Loucy (cell line): ENCODE measurements at regions not wholly inside any gene's neighbourhood (a gene's known extent, or its start where the extent isn't known, plus 50 kb on each side); places are given as distances from the start of the nearest gene placed in this dataset.

Source experiments
- EZH2phosphoT487 ChIP-seq: fragments of 200-600 bp; IDR thresholded peaks from 2 replicates; pipeline ENCODE4 v1.6.1; 2018; ENCODE audit warnings: antibody characterized with exemption, mild to moderate bottlenecking, moderate library complexity, borderline replicate concordance
- TF ChIP-seq, protein P1 (sequence below): fragments of 200-600 bp; sonication (generic); conservative IDR thresholded peaks from 2 replicates; pipeline ENCODE4 v1.5.1; 2014; ENCODE audit warnings: mild to moderate bottlenecking, antibody characterized with exemption, low read length

DNA sequence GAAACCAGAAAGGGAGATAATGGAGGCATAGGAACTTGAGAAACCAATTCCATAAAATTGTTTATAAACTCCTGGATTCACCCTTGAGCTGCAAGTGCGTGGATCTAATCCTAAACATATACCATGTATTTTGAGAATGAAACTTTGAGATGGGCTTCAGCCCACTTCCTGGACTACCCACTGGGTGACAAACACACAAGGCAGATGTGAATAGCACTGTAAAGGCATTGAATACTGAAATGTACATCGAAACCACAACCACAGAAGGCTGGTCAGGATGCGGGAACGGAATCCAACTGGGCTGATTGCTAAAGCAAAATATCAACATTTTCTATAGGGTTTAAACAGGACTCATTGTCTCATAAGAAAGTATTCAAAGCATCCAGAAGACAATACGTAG lies 228.5 kb upstream of the ZEB2 start:
- TF ChIP-seq, protein P1, sequence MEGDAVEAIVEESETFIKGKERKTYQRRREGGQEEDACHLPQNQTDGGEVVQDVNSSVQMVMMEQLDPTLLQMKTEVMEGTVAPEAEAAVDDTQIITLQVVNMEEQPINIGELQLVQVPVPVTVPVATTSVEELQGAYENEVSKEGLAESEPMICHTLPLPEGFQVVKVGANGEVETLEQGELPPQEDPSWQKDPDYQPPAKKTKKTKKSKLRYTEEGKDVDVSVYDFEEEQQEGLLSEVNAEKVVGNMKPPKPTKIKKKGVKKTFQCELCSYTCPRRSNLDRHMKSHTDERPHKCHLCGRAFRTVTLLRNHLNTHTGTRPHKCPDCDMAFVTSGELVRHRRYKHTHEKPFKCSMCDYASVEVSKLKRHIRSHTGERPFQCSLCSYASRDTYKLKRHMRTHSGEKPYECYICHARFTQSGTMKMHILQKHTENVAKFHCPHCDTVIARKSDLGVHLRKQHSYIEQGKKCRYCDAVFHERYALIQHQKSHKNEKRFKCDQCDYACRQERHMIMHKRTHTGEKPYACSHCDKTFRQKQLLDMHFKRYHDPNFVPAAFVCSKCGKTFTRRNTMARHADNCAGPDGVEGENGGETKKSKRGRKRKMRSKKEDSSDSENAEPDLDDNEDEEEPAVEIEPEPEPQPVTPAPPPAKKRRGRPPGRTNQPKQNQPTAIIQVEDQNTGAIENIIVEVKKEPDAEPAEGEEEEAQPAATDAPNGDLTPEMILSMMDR: no peak
- TF ChIP-seq EZH2phosphoT487: no peak
